Fibroblast of lung (primary cell): ENCODE measurements at regions not wholly inside any gene's neighbourhood (a gene's known extent, or its start where the extent isn't known, plus 50 kb on each side); places are given as distances from the start of the nearest gene placed in this dataset.

Experiments
- DNase-seq, 2 donors: peaks; one replicate each; pipeline versions ENCODE4 v3.0.0 to v3.0.0-alpha.2; 2010; ENCODE audit warnings: low read depth in 2 of 2
- H2AFZ ChIP-seq: 2 replicates; pipeline ENCODE4 v1.5.1; 2012; ENCODE audit warnings: low read length, control low read depth, inconsistent platforms
- H3K27ac ChIP-seq: 2 replicates; pipeline ENCODE4 v1.5.1; 2011; ENCODE audit warnings: low read length, control low read depth; ENCODE audit not compliant: insufficient read depth
- H3K27me3 ChIP-seq: 2 replicates; pipeline ENCODE4 v1.5.1; 2011; ENCODE audit warnings: mild to moderate bottlenecking, low read length; ENCODE audit not compliant: control insufficient read depth, insufficient read depth
- H3K36me3 ChIP-seq: 2 replicates; pipeline ENCODE4 v1.5.1; 2011; ENCODE audit warnings: low read length; ENCODE audit not compliant: control insufficient read depth, insufficient read depth
- H3K4me1 ChIP-seq: 2 replicates; pipeline ENCODE4 v1.5.1; 2011; ENCODE audit warnings: low read length; ENCODE audit not compliant: control insufficient read depth, insufficient read depth; ENCODE audit errors: extremely low read depth
- H3K4me2 ChIP-seq: 2 replicates; pipeline ENCODE4 v1.5.1; 2011; ENCODE audit warnings: low read length, control low read depth; ENCODE audit not compliant: insufficient read depth; ENCODE audit errors: extremely low read depth
- H3K4me3 ChIP-seq, 4 experiments: fragments of 200-600 bp in 1 of 4; sonication (generic) in 1 of 4; replicated peaks in 1 of 4; 2 replicates each; pipeline ENCODE4 v1.5.1; 2011 to 2016; ENCODE audit warnings: low read length in 4 of 4, low read depth in 3 of 4, mild to moderate bottlenecking in 3 of 4, control low read depth in 2 of 4, inconsistent platforms in 1 of 4, mixed read lengths in 1 of 4; ENCODE audit not compliant: insufficient read depth in 1 of 4; ENCODE audit errors: control extremely low read depth in 1 of 4
- H3K79me2 ChIP-seq: 2 replicates; pipeline ENCODE4 v1.5.1; 2012; ENCODE audit warnings: mild to moderate bottlenecking, low read length, inconsistent platforms; ENCODE audit not compliant: control insufficient read depth, insufficient read depth
- H3K9ac ChIP-seq: 2 replicates; pipeline ENCODE4 v1.5.1; 2011; ENCODE audit warnings: mild to moderate bottlenecking, low read length, control low read depth; ENCODE audit not compliant: insufficient read depth
- H3K9me3 ChIP-seq: 2 replicates; pipeline ENCODE4 v1.5.1; 2012; ENCODE audit warnings: low read depth, low read length; ENCODE audit not compliant: control insufficient read depth, insufficient read depth
- H4K20me1 ChIP-seq: 2 replicates; pipeline ENCODE4 v1.5.1; 2011; ENCODE audit warnings: low read length; ENCODE audit not compliant: control insufficient read depth, insufficient read depth; ENCODE audit errors: extremely low read depth
- EZH2 ChIP-seq: IDR thresholded peaks from 2 replicates; pipeline ENCODE4 v1.5.1; 2012; ENCODE audit warnings: low read length, control low read depth, mild to moderate bottlenecking; ENCODE audit errors: missing control alignments
- TF ChIP-seq, protein P1 (sequence below), 2 donors: IDR thresholded peaks in 1 of 2; conservative IDR thresholded peaks in 1 of 2; 1 replicate in 1 of 2; 2 replicates in 1 of 2; pipeline ENCODE4 v1.5.1; 2011 to 2012; ENCODE audit warnings: low read length in 2 of 2, control low read depth in 1 of 2, inconsistent platforms in 1 of 2, low read depth in 1 of 2, mild to moderate bottlenecking in 1 of 2

GRCh38 chr2:58727981-58728656, 487.0 kb upstream of the FANCL start:
- Histone ChIP-seq H3K4me2 (no peak overlapping the region), H4K20me1 (no peaks in the 10 kb centered on the region), H3K27ac (no peak overlapping the region), H3K79me2 (no peaks in the 10 kb centered on the region), H3K9ac (no peak overlapping the region), H2AFZ (no peak overlapping the region), H3K36me3 (no peaks in the 10 kb centered on the region), H3K4me1 (no peaks in the 10 kb centered on the region), H3K4me3 (no peak overlapping the region), H3K9me3 (no peaks in the 10 kb centered on the region), H3K27me3 (no peaks in the 10 kb centered on the region)
- DNase-seq, result no peak
- TF ChIP-seq, protein P1, sequence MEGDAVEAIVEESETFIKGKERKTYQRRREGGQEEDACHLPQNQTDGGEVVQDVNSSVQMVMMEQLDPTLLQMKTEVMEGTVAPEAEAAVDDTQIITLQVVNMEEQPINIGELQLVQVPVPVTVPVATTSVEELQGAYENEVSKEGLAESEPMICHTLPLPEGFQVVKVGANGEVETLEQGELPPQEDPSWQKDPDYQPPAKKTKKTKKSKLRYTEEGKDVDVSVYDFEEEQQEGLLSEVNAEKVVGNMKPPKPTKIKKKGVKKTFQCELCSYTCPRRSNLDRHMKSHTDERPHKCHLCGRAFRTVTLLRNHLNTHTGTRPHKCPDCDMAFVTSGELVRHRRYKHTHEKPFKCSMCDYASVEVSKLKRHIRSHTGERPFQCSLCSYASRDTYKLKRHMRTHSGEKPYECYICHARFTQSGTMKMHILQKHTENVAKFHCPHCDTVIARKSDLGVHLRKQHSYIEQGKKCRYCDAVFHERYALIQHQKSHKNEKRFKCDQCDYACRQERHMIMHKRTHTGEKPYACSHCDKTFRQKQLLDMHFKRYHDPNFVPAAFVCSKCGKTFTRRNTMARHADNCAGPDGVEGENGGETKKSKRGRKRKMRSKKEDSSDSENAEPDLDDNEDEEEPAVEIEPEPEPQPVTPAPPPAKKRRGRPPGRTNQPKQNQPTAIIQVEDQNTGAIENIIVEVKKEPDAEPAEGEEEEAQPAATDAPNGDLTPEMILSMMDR (conservative IDR thresholded peaks at IDR 0.05 in 1 of 2, IDR thresholded peaks at IDR 0.05 in 1 of 2; ENCODE audit: low read depth in 1 of 2, low read length in 2 of 2), result no peak
- TF ChIP-seq EZH2, result no peak

DNA sequence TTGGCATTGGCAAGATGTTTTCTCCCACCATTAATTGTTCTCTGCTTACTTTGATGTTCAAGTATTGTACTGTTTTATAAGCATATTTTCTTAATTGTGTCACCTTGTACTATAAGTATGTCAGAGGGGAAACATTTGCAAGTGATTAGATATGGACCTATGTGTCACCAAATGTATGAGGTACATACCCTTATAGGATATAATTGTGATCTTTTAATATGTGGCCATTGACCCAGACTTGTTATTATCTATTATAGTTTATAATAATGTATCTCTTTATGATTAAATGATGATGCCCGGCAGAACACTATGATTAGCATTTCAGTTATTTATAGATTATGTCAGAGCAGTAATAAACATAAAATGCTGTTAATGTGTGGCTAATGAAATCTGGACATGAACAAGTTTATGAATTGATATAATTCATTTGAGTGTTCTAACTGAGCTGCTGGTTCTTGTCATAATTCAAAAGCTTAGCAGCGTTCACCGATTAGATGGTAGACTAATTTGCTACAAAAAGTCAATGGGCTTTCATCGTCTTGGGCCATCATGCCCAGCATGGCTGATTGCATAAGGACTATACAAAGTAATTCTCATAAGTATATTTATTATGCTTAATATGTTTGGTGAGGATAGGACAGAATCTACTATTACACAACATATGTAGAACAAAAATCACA, 480.9 kb upstream of the FANCL start:
- Histone ChIP-seq H3K36me3 (no peaks in the 10 kb centered on the region), H3K9ac (no peak overlapping the region), H4K20me1 (no peaks in the 10 kb centered on the region), H3K4me2 (no peak overlapping the region), H3K4me1 (no peaks in the 10 kb centered on the region), H2AFZ (no peak overlapping the region), H3K4me3 (no peak overlapping the region), H3K27me3 (no peaks in the 10 kb centered on the region), H3K27ac (no peak overlapping the region), H3K79me2 (no peaks in the 10 kb centered on the region), H3K9me3 (no peaks in the 10 kb centered on the region)
- no peak for TF ChIP-seq EZH2
- TF ChIP-seq, protein P1 (conservative IDR thresholded peaks at IDR 0.05 in 1 of 2, IDR thresholded peaks at IDR 0.05 in 1 of 2; ENCODE audit: low read depth in 1 of 2, low read length in 2 of 2), result no peak
- no peak for DNase-seq

- no peaks in the 10 kb centered on the region for H3K36me3 ChIP-seq
- H3K27ac ChIP-seq, result no peak overlapping the region
- no peak for DNase-seq
- no peak overlapping the region for H3K4me2 ChIP-seq
- TF ChIP-seq, protein P1 (conservative IDR thresholded peaks at IDR 0.05 in 1 of 2, IDR thresholded peaks at IDR 0.05 in 1 of 2; ENCODE audit: low read depth in 1 of 2, low read length in 2 of 2), result no peak
- no peak for TF ChIP-seq EZH2
- no peaks in the 10 kb centered on the region for H3K4me1 ChIP-seq
- H4K20me1 ChIP-seq, result no peaks in the 10 kb centered on the region
- no peak overlapping the region for H3K4me3 ChIP-seq
- no peaks in the 10 kb centered on the region for H3K27me3 ChIP-seq
- no peak overlapping the region for H3K9ac ChIP-seq
- H2AFZ ChIP-seq, result no peak overlapping the region
- no peaks in the 10 kb centered on the region for H3K9me3 ChIP-seq
- no peaks in the 10 kb centered on the region for H3K79me2 ChIP-seq
These were observed 479.9 kb upstream of the FANCL start for GRCh38 chr2:58720770-58721697.
